HG02623 (cell line): ENCODE measurements at regions not wholly inside any gene's neighbourhood (a gene's known extent, or its start where the extent isn't known, plus 50 kb on each side); places are given as distances from the start of the nearest gene placed in this dataset.

Experiments used
- ATAC-seq: cut with Tn5 transposase; IDR thresholded peaks from one replicate; pipeline ENCODE4 v1.9.1; 2021; ENCODE audit warnings: moderate library complexity; ENCODE audit not compliant: unreplicated experiment

DNA sequence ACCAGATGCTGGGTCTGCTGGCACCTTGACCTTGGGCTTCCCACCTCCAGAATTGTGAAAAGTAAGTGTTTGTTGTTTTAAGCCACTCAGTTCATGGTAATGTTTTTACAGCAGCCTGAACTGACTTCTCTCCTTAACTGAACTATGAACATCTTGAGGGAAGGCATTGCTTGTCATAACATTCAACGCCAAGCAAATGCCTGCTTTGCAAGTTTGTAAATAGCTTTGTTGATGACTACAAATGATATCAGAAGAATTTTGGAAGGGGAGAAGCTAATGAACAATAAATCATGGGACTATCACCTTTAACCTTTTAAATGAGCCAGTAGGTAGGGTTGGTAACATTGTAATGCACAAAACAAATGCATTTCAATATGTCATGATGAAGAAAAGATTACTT, 402.4 kb upstream of the ADARB2 start:
- ATAC-seq, result no peak

DNA sequence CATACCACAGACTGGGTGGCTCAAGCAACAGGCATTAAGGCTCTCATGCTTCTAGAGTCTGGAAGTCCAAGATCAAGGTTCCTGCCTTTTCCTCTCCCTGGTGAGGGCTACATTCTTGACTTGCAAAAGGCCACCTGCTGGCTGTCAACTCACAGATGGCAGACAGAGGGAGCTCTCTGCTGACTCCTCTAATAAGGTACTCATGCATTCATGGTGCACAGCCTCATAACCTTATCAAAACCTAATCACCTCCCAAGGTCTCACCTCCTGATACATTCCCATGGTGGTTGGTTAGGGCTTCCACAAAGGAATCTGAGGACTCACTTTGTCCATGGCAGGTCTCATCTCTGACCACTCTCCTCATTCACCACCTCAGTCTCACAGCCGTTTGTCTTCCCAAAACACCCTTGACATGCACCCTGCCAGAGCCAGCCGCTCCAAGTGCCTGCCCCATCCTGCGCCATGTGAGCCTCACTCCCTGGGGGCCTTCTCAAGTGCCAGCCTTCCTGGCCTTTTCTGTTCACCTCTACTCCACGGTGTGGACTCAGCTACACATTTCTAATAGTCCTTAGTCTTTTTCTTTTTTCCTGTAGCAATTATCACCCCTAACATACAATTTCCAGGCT, 400.3 kb upstream of the ADARB2 start:
- no peak for ATAC-seq

- no peak for ATAC-seq
These were observed 393.5 kb upstream of the ADARB2 start for GRCh38 chr10:2130705-2131305.

GRCh38 chr10:2128991-2129390, 391.7 kb upstream of the ADARB2 start:
- no peak for ATAC-seq

GRCh38 chr10:2124135-2124534, 386.8 kb upstream of the ADARB2 start:
- ATAC-seq, result no peak

- no peak for ATAC-seq
These were observed 385.3 kb upstream of the ADARB2 start for GRCh38 chr10:2122431-2123124.

DNA sequence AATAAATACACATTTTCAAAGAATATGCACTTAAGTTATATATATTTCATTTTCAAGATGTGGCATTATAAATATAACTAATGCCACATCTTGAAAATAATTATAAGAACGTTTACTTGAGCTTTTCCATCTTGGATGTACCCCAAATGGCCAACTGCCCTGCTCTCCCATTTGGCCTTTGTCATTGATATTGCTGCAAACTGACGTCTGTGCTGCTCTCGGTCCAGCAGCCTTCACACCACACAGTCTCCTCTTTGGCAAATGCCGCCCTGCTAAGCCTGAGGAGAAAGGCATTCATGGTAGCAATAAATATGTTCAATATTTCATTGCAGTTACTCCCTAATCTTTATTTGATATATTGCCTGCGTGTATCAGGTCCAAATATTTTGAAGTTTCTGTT, 384.6 kb upstream of the ADARB2 start:
- ATAC-seq, result no peak

GRCh38 chr10:2121315-2121714, 384.0 kb upstream of the ADARB2 start:
- ATAC-seq, result no peak

DNA sequence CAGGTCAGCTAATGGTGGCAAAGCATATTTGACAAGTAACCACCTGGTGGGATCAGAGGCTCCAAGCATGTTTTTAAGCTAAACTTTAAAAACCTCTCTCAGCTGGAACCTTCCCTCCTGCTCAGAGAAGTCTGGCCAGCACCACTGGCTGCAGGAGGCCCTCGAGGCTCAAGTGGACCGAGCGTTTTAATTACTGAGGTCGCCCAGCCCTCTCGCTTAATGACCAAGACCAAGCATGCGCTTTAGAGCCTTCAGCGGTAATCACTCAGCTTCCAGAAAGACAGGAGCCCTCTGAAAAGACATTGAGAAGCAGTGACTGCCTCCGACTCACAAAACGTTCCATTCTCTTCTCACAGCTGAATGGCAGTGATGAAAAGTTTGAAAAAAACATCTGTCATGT, 383.4 kb upstream of the ADARB2 start:
- no peak for ATAC-seq

GRCh38 chr10:2119316-2119715, 382.0 kb upstream of the ADARB2 start:
- no peak for ATAC-seq

GRCh38 chr10:2118201-2118600, 380.9 kb upstream of the ADARB2 start:
- ATAC-seq, result no peak

DNA sequence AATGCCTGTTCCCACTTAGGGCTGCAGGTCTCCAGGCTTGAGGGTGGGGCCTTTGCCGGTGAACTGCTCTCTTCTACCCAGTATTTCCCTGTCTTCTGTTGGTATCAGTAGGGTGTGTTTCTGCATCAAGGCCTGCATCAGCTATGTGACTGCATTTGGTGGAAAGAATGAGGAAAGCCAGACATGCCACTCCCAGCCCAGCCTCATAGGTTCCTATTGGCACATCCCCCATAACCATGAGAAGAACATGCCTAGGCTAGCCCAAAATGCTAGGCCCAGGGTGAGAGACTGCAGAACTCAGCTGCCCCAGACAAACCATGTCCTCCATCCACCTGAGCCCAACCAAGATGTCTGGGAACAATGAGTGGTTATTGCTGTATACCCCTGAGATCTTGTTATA, 380.3 kb upstream of the ADARB2 start:
- no peak for ATAC-seq

- no peak for ATAC-seq
These were observed 374.6 kb upstream of the ADARB2 start for GRCh38 chr10:2111965-2112364.

DNA sequence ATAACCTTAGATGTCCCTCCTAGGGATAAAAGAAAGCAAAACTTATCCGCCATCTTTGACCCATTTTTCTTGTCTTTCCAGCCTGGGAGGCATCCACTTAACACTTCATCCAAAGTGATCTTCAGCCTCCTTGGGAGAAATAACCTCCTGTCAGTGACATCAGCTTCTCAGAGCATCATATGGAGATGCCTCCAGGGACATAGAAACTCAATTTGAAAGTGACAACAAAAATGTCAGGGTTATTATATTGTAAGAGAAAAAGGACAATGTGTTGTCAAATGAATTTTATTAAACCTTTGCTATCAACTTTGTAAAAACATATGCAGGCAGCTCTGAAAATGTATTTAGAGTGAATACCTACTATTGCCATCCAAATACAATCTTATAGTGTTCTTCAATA, 371.2 kb upstream of the ADARB2 start:
- ATAC-seq, result no peak

DNA sequence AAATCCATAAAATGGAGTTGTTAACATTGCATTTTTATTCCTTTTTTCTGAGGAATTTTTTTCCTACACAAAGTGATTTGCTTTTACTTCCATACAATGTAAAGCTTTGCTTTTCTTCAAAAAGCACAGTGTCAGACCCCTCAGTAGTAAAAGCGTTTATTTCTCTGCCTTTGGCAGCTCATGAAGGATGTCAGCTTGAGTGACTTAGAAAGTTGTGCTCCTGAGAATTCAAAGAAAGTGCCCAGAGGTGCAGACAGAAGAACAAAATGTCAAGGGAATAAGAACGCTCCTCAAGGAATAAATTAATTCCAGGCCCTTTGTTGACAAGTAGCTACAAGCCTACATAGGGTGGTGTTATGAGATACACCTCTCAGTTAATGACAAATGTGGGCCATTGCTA, 369.3 kb upstream of the ADARB2 start:
- ATAC-seq, result no peak

DNA sequence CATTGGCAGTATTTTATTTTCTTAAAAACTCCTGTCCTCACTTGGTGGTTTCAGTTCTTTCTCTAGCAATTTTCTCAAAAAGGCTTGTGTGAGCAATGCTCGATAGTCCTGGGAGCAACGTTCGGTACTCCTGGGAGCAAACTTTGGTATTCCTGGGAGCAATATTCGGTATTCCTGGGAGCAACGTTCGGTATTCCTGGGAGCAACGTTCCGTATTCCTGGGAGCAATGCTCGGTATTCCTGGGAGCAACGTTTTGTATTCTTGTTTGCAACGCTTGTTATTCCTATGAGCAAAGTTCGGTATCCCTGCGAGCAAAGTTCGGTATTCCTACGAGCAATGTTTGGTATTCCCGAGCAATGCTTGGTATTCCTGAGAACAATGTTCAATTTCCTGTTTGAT, 362.0 kb upstream of the ADARB2 start:
- no peak for ATAC-seq

DNA sequence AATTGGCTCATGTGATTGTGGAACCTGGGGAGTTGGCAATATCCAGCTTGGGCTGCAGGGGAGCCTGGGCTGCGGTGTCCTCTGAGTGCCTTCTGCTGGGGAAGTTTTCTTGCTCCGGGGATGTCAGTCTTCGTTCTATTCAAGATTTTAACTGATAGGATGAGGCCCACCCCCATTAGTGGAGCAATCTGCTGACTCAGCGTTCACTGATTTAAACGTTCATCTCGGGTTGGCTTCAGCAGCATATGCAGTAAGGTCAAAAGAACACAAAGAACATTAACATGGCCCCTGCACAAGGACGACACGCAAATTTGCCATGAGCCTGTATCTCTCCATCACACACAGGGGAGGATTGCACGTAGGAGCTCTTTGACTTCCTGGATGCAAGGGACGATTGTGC, 360.6 kb upstream of the ADARB2 start:
- no peak for ATAC-seq

DNA sequence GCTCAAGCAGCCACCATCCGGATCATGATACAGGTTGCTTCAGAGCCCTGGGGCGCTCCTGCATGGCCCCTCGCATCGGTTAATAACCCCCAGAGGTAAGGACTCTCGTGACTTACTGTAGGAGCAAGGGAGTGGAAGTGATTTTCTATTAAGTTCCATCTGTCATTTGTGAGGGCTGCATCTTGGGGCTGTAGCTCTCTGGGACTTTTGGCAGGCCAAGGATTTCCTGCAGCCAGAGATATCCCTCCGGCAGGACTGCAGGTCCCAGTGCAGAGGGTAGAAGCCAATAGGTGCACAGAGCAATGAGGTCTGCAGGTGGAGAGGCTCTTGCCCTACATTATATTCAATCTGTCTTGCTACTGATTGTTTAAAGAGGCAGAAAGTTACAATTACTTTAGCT, 356.8 kb upstream of the ADARB2 start:
- ATAC-seq, result no peak

GRCh38 chr10:2083591-2083990, 346.3 kb upstream of the ADARB2 start:
- no peak for ATAC-seq

GRCh38 chr10:2081501-2081900, 344.2 kb upstream of the ADARB2 start:
- no peak for ATAC-seq

DNA sequence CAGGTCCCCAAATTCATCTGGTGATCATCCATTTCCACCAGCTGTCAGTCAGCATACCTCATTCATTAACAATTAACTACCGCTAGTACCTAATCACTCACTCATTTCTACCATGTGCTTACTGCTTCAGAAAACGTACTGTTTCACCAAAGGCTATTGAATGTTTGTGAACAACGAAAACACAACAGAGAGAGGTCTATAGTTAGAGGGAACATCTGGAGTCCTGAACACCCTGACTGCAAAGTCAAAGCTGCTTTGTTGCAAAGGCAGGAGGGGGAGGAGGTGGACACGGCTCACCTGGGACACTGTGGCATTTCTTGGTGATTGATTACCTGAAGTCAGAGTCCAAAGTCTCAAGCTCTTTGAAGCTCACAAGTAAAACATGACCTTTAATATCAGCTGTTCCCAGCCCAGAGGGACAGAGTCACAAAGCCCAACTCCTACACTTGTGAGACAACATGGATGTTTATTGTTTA, 342.3 kb upstream of the ADARB2 start:
- no peak for ATAC-seq

DNA sequence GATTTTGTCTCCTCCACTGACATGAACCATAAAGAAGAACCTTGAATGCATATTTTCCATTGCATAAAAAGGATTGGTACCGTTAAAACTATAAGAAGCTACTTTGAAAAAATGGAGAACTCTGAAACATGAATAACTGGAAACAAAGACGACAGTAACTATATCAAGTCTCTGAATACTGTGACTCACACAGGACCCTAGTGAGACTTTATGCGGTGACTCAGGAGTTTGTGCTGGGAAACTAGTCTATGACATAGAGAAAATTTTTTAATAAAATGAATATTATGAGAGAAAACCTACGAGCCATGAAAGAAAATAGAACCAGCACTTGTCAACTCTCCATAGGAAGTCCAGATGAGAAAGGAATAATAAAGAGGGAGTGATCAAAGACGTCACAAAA, 339.9 kb upstream of the ADARB2 start:
- ATAC-seq, result no peak
